Sigmoid colon (tissue), 4 donors: ENCODE measurements at regions not wholly inside any gene's neighbourhood (a gene's known extent, or its start where the extent isn't known, plus 50 kb on each side); places are given as distances from the start of the nearest gene placed in this dataset.

Experiments used
- EP300 ChIP-seq, 4 donors: sonication (generic); formaldehyde crosslinking; IDR thresholded peaks; one replicate each; pipeline ENCODE4 v1.6.1; 2017; ENCODE audit warnings: antibody characterized with exemption in 4 of 4
- POLR2A ChIP-seq, 2 donors: fragments of 450-650 bp; IDR thresholded peaks; one replicate each; pipeline ENCODE4 v1.6.1; 2016; ENCODE audit warnings: antibody characterized with exemption in 2 of 2, mild to moderate bottlenecking in 2 of 2, moderate library complexity in 2 of 2
- TF ChIP-seq, protein P1 (sequence below), 4 experiments: fragments of 450-650 bp in 3 of 4; fragments of 200-600 bp in 1 of 4; IDR thresholded peaks; one replicate each; pipeline ENCODE4 v1.5.1; 2016 to 2019; ENCODE audit warnings: antibody characterized with exemption in 4 of 4, mild to moderate bottlenecking in 3 of 4, moderate library complexity in 2 of 4

DNA sequence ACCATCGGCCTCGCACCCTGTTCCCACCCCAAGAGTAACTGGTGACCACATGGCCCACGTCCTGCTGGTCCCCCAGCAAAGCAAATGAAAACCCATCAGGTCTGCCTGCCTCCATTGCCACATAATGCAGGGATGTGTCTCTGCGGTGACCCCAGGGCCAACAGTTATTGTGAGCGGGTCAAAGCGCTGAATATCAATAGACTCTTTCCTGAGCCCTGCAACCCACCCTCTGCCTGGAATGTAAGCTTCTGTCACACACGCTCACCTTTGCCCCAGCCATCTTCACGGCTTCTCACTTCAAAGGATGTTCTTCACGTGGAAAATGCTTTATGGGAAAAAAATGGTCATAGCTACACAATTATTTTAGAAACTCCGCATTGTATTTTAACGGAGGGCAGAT, 63.9 kb downstream of the FZD10 start:
- TF ChIP-seq POLR2A (IDR thresholded peaks at IDR 0.05): no peak
- TF ChIP-seq, protein P1, sequence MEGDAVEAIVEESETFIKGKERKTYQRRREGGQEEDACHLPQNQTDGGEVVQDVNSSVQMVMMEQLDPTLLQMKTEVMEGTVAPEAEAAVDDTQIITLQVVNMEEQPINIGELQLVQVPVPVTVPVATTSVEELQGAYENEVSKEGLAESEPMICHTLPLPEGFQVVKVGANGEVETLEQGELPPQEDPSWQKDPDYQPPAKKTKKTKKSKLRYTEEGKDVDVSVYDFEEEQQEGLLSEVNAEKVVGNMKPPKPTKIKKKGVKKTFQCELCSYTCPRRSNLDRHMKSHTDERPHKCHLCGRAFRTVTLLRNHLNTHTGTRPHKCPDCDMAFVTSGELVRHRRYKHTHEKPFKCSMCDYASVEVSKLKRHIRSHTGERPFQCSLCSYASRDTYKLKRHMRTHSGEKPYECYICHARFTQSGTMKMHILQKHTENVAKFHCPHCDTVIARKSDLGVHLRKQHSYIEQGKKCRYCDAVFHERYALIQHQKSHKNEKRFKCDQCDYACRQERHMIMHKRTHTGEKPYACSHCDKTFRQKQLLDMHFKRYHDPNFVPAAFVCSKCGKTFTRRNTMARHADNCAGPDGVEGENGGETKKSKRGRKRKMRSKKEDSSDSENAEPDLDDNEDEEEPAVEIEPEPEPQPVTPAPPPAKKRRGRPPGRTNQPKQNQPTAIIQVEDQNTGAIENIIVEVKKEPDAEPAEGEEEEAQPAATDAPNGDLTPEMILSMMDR (IDR thresholded peaks at IDR 0.05): no peak
- no peak for TF ChIP-seq EP300 (IDR thresholded peaks at IDR 0.05)
